ENCODE measurements at regions not wholly inside any gene's neighbourhood (a gene's known extent, or its start where the extent isn't known, plus 50 kb on each side); places are given as distances from the start of the nearest gene placed in this dataset.
A peak's percentile ranks its signal among the peaks of the same experiment; 100 is the strongest.

DNA sequence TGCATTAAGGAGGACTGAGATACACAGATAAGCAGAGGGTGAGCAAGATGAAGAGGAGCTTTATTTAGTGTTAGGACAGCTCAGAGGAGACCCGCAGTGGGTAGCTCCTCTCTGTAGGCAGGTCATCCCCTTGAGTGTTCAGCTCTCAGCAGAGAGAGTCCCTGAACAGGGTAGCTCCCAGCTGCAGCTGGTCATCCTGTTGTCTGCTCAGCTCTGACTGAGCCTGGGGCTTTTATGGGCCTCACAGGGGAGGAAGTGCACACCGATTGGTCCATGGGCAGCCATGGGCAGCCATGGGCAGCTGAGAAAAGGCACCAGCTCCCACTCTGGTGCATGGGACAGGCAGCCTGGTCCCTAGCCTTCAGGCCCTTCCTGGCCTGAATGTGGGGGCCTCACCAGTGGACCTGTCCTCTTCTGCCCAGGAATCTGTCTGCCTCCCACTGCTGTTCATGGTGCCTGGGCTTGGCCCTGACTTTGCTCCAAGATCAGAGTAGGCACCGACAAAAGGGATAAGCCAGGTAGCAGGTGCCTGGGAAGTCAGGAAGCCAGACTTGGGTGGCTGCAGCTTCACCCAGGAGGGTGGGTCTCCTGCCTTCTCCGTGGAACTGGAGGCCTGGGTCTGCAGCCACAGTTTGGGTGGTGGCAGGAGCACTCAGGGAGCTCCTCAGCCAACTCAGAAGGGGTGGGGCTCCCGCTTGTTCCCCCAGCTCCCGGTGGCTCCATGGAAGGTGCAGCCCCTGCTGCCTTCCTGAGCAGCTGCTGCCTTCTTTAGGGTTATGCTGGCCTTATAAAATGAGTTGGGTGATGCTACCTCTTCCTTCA, 54.7 kb downstream of the MYEOV start:
- no peaks in the 10 kb centered on the region for H3K36me3 ChIP-seq
- H3K27me3 ChIP-seq, result no peaks in the 10 kb centered on the region
- H3K4me1 ChIP-seq (ENCODE audit: low read depth), result no peaks in the 10 kb centered on the region
- H3K9me3 ChIP-seq (ENCODE audit: low read depth), result no peaks in the 10 kb centered on the region
- TF ChIP-seq, protein P1, sequence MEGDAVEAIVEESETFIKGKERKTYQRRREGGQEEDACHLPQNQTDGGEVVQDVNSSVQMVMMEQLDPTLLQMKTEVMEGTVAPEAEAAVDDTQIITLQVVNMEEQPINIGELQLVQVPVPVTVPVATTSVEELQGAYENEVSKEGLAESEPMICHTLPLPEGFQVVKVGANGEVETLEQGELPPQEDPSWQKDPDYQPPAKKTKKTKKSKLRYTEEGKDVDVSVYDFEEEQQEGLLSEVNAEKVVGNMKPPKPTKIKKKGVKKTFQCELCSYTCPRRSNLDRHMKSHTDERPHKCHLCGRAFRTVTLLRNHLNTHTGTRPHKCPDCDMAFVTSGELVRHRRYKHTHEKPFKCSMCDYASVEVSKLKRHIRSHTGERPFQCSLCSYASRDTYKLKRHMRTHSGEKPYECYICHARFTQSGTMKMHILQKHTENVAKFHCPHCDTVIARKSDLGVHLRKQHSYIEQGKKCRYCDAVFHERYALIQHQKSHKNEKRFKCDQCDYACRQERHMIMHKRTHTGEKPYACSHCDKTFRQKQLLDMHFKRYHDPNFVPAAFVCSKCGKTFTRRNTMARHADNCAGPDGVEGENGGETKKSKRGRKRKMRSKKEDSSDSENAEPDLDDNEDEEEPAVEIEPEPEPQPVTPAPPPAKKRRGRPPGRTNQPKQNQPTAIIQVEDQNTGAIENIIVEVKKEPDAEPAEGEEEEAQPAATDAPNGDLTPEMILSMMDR (IDR thresholded peaks at IDR 0.05; ENCODE audit: low read depth, low read length), result no peak
- DNase-seq (ENCODE audit: low read depth in 1 of 2, low spot score in 1 of 2), result no peak
- H3K27ac ChIP-seq, result no peak overlapping the region
- H3K4me3 ChIP-seq, result no peak overlapping the region

DNA sequence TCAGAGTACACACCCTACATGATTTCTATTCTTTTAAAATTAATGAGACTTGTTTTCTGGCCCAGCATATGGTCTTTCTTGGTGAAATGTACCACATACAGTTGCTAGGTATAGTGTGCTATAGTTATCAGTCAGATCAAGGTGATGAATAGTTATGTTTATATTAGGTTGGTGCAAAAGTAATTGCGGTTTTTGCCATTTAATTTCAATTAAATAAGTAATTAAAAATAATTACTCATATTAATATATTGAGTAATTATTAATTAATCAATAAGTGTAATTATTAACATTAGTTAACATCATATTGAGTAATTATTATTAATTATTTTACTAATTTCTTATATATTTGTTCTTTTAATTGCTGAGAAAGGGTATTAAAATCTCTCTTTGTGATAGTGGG, 56.1 kb downstream of the MYEOV start:
- no peaks in the 10 kb centered on the region for H3K4me1 ChIP-seq (ENCODE audit: low read depth)
- no peak overlapping the region for H3K4me3 ChIP-seq
- no peaks in the 10 kb centered on the region for H3K27me3 ChIP-seq
- DNase-seq (ENCODE audit: low read depth in 1 of 2, low spot score in 1 of 2), result no peak
- no peaks in the 10 kb centered on the region for H3K9me3 ChIP-seq (ENCODE audit: low read depth)
- TF ChIP-seq, protein P1 (IDR thresholded peaks at IDR 0.05; ENCODE audit: low read depth, low read length), result no peak
- H3K27ac ChIP-seq, result no peak overlapping the region
- H3K36me3 ChIP-seq, result no peaks in the 10 kb centered on the region

DNA sequence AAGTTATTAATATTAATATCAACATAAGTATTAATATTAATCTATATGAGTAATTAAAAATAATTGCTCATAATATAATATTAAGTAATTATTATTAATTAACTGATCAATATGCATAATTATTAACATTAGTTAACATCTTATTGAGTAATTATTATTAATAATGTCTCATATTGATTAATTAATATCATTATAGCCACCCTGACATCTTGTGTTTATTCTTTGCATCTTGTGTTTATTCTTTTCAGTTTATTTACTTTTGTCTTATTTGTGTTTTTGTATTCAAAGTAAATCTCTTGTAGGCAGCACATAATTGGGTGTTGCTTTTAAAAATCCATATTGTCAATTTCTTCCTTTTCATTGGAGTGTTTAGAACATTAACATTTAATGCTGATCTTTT, 56.6 kb downstream of the MYEOV start:
- DNase-seq (ENCODE audit: low read depth in 1 of 2, low spot score in 1 of 2), result no peak
- no peak overlapping the region for H3K4me3 ChIP-seq
- TF ChIP-seq, protein P1 (IDR thresholded peaks at IDR 0.05; ENCODE audit: low read depth, low read length), result no peak
- no peaks in the 10 kb centered on the region for H3K9me3 ChIP-seq (ENCODE audit: low read depth)
- H3K4me1 ChIP-seq (ENCODE audit: low read depth), result no peaks in the 10 kb centered on the region
- no peaks in the 10 kb centered on the region for H3K36me3 ChIP-seq
- no peaks in the 10 kb centered on the region for H3K27me3 ChIP-seq
- H3K27ac ChIP-seq, result no peak overlapping the region

DNA sequence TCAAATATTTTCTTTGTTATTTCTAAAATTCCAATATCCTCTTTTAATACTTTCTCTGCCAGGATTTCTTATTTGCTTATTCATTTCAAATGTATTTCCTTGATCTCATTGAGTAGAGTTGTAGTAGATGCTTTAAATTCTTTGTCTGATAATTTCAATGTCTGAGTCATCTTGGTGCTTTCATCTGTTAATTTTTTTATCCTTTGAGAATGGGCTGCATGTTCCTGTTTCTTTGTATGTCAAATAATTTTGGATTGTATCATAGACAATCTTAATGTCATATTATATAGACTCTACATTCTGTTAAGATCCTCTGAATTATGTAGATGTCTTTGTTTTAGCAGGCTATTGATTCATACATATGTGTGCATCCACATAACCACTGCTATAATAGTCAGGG, 57.5 kb downstream of the MYEOV start:
- Histone ChIP-seq H3K4me1 (ENCODE audit: low read depth) (no peaks in the 10 kb centered on the region), H3K27ac (no peak overlapping the region), H3K27me3 (no peaks in the 10 kb centered on the region), H3K4me3 (no peak overlapping the region), H3K36me3 (no peaks in the 10 kb centered on the region), H3K9me3 (ENCODE audit: low read depth) (no peaks in the 10 kb centered on the region)
- TF ChIP-seq, protein P1 (IDR thresholded peaks at IDR 0.05; ENCODE audit: low read depth, low read length), result no peak
- DNase-seq (ENCODE audit: low read depth in 1 of 2, low spot score in 1 of 2), result peak in 1 of 2 donors; percentile 69

DNA sequence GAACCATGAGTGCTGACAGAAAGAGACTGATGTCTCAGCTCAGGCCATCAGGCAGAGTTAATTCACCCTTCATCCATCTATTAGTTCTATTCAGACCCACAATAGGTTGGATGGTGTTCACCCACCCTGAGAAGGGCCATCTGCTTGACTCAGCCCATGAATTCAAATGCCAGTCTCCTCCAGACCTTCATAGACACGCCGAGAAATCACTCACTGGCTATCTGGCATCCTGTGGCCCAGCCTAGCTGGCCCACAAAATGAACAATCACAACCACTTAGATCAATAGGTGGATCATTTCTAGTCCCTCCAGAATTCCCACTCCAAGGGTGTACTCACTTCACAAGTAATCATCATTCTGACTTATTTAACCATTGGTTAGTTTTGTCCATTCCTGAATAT, 58.2 kb downstream of the MYEOV start:
- Histone ChIP-seq H3K4me3 (no peak overlapping the region), H3K36me3 (no peaks in the 10 kb centered on the region), H3K9me3 (ENCODE audit: low read depth) (no peaks in the 10 kb centered on the region), H3K4me1 (ENCODE audit: low read depth) (no peaks in the 10 kb centered on the region), H3K27ac (no peak overlapping the region), H3K27me3 (peaks cover 2% of the 10 kb centered on the region)
- TF ChIP-seq, protein P1 (IDR thresholded peaks at IDR 0.05; ENCODE audit: low read depth, low read length), result no peak
- DNase-seq (ENCODE audit: low read depth in 1 of 2, low spot score in 1 of 2), result no peak

Data from cardiac muscle cell (in vitro differentiated cells and primary cell).